SU-DHL-6 (cell line): ENCODE measurements at regions not wholly inside any gene's neighbourhood (a gene's known extent, or its start where the extent isn't known, plus 50 kb on each side); places are given as distances from the start of the nearest gene placed in this dataset.

Experiments
- CTCF ChIP-seq: fragments of 200-600 bp; sonication (generic); IDR thresholded peaks from one replicate; pipeline ENCODE4 v1.5.1; 2017; ENCODE audit warnings: antibody characterized with exemption, mild to moderate bottlenecking, low read length, moderate library complexity; ENCODE audit not compliant: insufficient read depth, poor library complexity, severe bottlenecking
- EZH2phosphoT487 ChIP-seq: fragments of 200-600 bp; sonication (generic), shearing (Covaris generic); conservative IDR thresholded peaks from 2 replicates; pipeline ENCODE4 v1.6.1; 2018; ENCODE audit warnings: mild to moderate bottlenecking, antibody characterized with exemption, low read length, moderate library complexity, mixed read lengths

GRCh38 chr5:86143837-86144236 is 473.9 kb upstream of the COX7C start:
- TF ChIP-seq CTCF = no peak
- no peak for TF ChIP-seq EZH2phosphoT487
